ENCODE measurements at regions not wholly inside any gene's neighbourhood (a gene's known extent, or its start where the extent isn't known, plus 50 kb on each side); places are given as distances from the start of the nearest gene placed in this dataset.

DNA sequence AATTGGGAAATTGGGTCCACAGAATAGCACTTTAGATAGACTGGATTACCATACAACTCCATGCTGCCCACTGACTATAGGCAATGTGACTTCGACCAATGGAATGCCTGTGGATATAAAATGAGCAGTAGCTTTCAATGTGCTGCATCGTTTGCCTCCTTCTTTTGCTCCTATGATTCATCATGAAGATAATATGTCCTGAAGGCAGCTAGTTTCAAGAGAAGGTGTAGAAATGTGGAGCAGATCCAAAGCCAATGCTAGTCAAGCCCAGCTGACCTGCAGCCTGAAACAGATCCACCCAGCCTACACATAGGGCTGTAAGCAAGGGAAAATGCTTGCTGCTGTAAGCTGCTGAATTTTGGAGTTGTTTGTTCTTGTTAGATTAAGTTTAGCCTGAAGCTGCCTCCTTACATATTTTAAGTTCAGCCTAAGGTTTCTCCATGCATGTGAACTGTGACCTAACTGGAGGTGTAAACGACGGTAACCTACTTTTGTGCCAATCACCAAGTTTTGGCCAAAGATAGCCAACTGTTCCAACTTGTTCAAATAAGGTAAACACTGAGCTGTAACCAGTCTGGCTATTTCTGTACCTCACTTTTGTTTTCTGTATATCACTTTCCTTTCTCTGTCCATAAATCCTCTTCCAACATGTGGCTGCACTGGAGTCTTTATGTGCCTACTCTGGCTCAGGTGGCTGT, 169.1 kb upstream of the AVPR1A start:
- no peak for DNase-seq (ENCODE audit: low read depth, low spot score)

DNA sequence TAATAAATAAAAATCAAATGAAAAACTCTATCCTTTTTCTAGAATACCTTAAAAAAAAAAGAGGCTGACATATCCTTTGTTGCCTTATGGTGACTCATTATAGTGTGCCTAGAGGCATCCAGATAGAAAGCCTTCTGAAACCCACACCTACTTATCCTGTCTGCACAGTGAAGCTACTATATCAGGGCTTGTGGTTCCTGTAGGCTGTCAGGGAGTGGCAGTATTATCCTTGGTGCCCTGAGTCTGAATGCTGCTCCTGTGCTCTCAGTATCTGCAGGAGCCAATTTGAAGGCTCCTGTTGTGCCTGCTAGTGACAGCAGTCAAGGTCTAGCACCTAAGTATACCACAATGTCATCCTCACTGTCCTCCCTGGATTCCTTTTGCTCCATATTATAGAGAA, 168.4 kb upstream of the AVPR1A start:
- DNase-seq (ENCODE audit: low read depth, low spot score) = no peak

DNA sequence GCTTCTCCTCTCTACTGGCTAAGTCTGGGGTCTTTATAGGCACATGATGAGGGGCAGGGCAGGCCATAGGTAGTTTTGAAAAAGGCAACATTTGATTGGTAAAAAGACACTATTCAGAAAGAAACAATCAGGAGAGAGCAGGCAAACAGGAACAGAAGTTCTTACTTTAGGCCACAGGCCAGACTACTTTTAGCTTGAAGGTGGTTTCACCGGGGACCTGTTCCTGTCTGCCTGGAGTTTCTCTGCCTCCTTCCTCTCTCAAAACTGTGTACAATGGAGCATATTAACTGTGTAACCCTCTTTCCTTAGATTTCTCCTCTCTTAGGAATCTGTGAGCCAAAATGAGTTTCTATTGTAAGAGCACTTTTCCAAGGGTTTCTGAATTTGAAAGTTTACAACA, 167.9 kb upstream of the AVPR1A start:
- no peak for DNase-seq (ENCODE audit: low read depth, low spot score)

DNA sequence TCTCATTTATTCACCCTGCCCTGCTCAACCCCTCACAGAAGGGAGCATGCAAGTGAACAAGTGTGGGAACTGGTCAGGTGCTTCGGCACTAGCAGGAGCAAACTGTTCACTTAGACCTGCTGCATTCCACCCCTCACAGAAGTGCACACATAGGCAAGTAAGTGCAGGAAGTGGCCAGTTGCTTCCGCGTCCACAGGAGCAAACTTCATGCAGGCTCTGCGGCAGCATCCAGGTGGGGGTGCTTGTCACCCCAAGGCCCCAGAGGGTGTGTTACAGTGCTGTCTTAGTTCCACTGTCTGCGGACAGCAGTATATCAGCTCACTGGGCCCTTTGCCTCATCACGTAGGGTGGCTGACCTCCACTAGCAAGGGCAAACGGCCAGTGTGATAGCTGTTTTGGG, 167.3 kb upstream of the AVPR1A start:
- no peak for DNase-seq (ENCODE audit: low read depth, low spot score)

DNA sequence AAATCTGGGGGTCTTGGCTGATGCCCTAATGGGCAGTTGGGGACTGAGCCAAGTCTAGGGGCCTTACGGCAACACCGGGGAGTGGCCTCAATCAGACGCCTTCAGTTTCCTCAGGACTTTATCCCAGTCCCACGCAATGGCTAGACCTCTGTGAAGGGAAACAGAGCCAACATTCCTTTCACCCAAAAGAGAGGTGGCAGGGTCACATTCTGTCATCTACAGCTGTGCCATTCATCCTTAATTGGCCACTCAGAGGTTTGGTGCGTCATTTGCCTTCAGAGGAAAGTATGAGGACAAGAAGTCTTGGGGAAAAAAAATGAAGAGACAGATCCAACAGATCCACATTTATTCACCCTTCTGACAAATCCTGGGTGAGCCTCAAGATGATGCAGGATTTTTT, 166.9 kb upstream of the AVPR1A start:
- no peak for DNase-seq (ENCODE audit: low read depth, low spot score)

DNA sequence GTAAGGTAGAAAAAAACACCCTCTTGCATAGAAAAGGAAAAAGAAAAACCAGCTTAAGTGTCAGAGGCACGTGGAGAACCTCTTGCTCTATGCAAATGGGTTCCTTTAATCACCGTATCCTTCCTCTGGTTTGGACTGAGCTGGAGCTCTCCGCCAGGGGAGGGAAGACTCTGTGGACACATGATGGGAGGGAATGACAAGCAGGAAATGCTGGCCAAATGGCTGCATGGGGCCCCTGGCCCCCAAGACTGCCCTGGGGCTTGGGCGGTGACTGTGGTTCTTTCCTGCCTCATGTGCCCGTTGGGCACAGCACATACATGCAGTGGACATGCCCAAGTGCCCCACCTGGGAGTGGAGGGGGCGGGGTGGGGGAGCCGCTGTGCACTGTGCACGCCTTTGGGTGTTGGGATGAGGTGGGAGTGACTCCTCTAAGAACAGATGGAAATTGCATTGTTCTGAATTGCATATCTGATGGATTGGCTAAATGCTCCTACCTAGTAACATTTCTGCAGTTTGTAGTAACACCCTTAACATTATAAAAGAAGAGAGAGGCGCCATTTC, 166.4 kb upstream of the AVPR1A start:
- no peak for DNase-seq (ENCODE audit: low read depth, low spot score)

DNA sequence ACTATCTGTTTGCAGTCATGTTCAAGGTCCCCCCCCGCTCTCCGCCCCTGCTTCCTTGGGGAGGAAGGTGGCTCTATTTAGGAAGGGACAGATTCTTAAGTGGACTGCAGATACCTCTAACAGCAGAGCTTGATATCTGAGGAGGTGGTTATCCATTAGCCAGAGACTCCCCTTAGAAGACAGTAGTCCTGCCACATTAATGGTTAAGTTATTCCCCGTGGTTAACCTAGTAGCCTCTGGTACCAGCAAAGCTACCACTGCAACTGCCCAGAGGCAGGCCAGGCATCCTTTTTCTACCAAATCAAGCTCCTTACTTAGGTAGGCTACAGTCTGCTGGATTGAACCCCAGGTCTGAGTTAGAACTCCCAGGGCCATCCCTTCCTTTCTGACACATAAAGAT, 162.1 kb upstream of the AVPR1A start:
- DNase-seq (ENCODE audit: low read depth, low spot score) = no peak

DNA sequence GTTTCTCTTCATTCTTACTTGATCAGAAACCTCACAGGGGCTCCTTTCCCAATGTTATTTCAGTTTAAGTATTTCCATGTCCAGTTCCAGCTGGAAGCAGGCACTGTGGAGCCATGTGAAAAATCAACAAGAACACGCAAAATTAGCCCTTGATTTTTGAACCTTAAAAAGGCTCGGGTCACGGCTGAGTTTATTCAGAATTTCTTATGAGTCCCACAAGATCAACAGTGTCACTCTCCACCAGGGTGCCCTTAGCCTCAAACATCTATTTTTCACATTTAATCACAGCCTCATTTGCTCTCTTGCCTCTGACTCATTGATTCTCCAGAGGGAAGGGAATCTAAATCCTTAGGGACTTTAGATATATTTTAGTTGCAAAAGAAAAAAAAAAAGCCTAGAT, 157.7 kb upstream of the AVPR1A start:
- DNase-seq (ENCODE audit: low read depth, low spot score) = no peak

DNA sequence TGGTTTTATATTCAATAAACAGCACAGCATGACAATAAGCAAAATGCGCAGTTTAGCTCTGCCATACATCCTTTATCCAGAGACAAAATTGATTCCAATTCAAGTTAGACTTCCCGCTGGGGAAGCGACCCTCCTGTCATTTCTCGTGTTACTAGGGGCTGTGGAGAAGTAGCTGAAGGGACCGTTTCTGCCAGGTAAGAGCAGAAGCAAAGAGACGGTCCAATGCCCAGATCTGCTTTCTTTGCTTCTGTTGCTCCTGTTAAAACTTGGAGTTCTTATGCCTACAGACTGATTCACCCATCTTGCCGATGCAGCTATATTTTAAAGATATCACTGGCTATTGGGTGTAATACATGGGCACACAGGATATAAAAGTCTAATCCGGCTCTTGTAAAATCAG, 156.8 kb upstream of the AVPR1A start:
- no peak for DNase-seq (ENCODE audit: low read depth, low spot score)

DNA sequence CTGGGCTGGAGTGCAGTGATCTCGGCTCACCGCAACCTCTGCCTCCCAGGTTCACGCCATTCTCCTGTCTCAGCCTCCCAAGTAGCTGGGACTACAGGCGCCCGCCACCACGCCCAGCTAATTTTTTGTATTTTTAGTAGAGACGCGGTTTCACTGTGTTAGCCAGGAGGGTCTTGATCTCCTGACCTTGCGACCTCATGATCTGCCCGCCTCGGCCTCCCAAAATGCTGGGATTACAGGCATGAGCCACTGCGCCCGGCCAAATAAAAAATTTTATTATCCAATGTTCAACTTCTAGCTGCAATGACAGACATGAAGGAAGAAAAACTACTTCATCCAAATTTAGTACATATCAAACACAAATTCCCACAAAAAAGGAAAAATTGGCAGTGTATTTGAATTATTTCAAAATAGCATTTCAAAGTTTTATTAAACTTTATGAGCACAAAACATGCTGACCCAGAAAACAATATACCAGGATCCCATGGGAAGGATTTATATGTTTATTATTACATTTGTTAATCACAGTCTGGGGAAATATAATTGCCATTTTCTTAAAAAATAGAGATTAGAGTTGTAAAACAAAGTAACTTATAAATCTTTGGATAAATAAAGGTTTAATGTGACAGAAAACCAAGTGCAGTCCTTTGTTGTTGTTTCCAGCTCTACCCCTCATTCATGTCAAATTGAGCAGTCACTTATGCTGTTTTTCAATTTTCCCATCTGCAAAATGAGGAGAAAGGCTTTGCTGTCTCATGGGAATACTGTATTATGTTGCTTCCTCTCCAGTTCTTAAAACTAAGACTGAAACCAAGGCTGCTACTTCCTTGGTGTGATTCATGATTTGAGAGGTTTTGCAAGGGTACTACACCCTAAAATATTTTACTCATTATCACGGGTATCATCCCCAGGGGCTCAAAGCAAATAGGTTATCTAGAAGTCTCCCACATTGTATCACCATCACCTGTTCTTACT, 155.2 kb upstream of the AVPR1A start:
- DNase-seq (ENCODE audit: low read depth, low spot score) = no peak

DNA sequence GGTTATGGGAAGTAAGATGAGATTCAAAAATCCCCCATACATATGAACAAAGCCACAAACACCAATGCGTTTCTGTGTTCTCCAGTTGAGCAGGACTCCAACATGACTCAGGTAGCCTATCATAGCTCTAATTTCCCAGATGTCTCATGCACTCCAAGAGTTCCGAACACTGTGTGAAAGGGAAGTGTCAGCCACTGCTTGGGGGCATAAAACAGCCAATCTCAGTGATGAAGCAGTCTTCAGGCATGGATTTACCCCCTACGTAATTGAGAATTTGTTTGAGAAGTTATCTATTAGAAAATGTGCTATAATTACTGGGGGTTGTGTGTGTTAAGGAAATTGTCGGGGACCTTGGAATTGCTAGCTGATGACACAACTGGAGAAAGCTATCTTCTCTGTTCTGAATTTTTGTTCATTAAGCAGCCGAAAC, 153.9 kb upstream of the AVPR1A start:
- no peak for DNase-seq (ENCODE audit: low read depth, low spot score)

DNA sequence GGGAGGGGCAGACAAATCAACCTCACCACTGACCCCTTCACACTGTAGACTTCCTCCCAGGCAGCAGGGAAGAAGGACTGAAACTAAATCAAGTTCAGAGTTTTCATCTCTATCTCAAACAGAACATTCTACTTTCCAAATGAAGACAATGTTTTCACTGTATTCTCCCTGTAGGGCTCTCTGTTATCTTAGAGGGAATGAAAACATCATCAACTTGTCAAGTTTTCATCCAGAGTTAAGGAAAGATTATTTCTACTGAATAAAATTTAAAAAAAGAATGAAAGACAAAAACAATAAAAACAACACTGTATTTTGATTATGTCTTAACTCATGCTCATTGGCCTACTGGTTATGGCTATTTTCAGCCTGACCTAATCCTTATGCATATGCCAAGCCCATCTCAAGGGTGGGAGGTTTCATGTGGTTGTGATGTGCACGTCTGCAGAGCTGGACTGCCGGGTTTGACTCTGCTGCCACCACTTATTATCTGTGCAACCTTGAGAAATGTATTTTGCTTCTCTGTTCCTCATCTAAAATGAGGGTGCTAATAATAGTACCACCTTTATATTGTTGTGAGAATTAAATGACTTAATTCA, 152.0 kb upstream of the AVPR1A start:
- no peak for DNase-seq (ENCODE audit: low read depth, low spot score)

DNA sequence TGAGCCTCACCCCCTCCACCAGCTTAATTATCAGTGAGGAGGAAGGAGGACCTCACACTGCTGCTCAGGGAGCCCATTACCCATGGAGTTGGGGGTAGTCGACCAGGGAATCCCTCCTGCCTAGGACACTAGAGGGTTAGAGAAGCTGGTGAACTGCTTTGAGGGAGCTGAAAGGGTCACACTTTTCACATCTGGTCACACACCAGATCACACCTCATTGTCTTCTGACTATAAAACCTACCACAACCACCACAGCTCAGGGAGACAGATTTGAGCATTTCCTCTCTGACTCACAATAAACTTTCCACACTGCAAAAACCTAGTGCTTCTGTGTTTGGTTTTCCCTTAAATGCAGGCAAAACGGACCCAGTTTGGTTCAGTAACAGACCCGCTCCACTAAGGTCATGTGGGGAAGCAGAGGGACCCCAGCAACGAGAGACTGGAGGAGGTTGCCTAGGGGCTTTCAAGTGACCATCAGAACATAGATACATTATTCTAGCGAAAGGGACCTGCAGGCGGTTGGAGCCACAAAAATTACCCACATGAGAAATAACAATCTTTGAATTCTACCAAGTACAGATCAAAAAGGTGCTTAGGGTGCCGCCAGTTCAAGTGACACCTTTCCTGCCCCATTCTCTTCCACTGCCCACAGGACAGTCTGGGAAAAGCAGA, 151.4 kb upstream of the AVPR1A start:
- no peak for DNase-seq (ENCODE audit: low read depth, low spot score)

DNA sequence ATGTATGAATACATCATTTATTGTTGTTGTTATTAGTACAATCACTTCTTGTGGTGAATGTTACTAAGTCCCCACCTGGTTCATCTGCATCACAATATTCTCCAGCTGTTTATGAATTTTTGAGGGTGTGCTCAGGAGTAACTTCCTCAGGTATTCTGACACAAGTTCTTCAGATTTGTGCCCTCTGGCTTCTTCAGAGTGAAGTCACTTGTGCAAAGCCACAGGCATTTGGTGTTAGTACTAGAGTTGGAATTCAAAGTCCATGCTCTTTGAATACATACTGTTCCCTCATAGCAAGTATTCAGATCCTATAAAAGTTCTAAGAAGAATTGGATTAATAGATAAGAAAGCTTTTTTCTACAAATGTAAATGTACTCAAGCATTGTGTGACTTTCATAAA, 150.3 kb upstream of the AVPR1A start:
- no peak for DNase-seq (ENCODE audit: low read depth, low spot score)

DNA sequence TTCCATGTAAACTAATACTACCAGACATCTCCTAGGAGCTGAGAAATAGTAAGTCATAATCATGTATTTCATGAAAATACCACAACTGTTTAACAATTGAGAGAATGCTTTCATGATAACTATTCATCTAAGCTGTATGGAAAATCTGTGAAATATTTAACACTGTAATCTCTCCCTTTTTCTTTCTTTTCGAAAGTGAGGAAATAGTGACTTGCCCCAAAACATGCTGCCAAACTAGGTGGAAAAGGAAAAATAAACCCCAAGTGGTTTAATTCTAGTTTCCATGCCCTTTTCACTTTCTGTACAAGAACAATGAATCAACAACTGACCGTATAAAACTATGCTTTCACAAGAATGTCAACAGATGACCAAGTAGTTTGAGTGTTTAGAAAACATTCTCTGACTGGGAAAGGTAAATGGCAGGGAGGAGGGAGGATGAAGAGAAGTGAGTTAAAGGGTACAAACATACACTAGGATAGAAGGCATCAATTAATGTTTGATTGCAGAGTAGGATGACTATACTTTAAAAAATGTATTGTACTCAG, 147.5 kb upstream of the AVPR1A start:
- no peak for DNase-seq (ENCODE audit: low read depth, low spot score)

DNA sequence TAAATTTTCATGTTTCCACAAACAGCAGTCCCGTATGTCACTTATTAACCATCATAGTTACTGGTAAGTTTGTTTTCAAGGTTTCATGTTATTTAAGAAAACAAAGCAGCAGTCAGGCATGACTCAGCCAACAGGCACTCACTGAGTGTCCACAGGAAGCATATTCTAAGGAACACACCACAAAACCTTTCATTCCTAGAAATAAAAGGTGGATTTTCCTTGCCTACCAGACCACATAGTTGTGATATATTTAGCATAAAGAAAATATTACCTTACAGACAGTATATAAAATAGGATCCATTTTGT, 143.3 kb upstream of the AVPR1A start:
- no peak for DNase-seq (ENCODE audit: low read depth, low spot score)

DNA sequence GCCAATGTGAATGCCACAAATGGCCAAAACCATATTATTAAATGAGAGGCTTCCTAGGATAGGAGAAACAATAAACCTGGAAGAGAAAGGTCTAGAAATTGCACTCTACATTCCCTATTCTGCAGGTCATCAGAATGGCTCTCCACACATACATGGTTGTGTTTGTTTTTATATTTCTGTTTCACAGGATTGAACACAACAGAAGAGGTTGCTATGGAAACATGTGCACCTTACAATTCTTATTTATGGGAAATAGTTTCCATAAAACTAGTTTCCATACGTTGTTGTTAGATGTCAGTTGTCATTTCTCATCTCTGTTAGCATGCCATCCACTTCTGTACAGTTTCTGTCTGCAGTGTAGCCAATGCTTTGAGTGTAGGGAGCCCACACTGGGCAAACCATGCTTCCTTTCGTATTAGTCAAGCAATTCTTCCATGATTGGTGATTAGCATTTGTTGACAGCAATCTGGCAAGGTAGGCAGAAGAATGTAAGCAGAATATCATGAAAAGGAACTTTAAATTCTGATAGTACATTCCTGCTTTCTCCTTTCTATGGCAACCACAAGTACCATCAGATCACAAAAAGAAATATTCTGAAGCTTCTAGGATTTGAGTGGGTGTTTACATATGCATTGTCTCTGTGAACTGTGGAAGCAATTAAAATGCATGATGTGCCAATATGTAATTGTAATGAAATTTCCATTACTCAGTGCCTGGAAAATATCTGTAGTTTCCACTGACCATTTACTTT, 141.6 kb upstream of the AVPR1A start:
- DNase-seq (ENCODE audit: low read depth, low spot score) = no peak

DNA sequence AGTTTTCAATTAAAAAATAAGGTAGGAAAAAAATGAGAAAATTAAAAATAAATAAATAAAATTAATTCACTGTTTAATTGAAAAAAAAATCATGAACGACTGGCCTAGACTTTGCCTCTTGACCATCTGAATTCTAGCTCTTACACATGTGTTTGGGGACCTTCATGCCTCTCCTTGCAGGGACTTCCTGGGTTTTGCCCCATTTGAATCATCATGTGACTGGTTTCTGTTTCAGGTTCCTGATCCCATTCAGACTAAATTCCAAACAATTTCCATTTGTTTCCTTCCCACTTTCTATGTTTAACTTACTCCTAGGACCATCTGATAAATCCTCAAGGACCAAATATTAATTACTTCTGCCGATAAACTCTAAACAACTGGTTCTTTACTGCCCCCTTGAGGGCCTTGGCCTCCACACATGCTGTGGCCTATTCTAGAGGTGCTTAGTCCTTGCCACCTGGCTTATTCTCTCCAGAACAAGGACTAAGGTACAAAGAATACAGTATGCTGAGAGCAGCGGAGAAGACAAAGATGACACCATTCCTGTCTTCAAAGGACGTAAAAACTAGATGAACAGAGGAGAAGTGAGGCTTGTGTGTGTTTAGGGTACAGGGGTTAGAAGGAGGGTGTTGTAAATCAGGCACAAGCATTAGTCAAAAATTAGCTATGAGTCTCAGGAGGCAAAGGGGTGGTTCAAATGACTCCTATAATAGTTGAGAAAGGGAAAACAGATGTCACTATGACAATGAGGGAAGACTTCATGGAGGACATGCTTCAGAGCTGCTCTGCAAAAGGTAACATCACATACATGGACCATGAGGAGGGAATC, 125.8 kb upstream of the AVPR1A start:
- no peak for DNase-seq (ENCODE audit: low read depth, low spot score)

DNA sequence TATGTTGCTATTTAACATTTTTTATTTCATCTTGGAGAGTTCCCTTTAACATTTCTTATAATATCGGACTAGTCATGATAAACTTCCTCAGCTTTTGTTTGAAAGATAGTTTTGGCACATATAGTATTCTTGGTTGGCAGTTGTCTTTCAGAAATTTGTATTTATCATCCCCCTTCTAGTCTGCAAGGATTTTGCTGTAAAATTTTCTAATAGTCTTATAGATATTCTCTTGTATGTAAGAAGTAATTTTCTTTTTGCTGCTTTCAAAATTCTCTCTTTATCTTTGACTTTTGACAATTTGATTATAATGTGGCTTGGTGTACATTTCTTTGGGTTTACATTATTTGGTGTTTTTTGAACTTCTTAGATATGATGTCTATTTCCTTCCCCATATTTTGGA, 116.0 kb upstream of the AVPR1A start:
- no peak for DNase-seq (ENCODE audit: low read depth, low spot score)

DNA sequence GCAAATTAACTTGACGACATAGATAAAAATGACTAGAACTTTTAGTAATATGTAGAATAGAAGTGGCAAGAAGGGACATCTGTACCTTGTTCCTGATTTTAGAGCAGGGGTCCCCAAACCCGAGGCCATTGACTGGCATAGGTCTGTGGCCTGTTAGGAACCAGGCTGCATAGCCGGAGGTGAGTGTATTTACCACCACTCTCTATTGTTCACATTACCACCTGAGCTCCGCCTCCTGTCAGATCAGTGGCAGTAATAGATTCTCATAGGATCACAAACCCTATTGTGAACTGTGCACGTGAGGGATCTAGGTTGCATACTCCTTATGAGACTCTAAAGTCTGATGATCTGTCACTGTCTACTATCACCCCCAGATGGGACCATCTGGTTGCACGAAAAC, 113.6 kb upstream of the AVPR1A start:
- no peak for DNase-seq (ENCODE audit: low read depth, low spot score)

Data from iPS DF 19.7 (cell line).